Psoas muscle (tissue), 7 donors: ENCODE measurements at regions not wholly inside any gene's neighbourhood (a gene's known extent, or its start where the extent isn't known, plus 50 kb on each side); places are given as distances from the start of the nearest gene placed in this dataset.

Experiments used
- ATAC-seq, 4 donors: fragments of 200-7000 bp; cut with Tn5 transposase; one replicate each; pipeline ENCODE4 v1.9.1; 2020; ENCODE audit warnings: moderate library complexity in 3 of 4, mild to moderate bottlenecking in 2 of 4
- DNase-seq, 2 donors: peaks; one replicate each; pipeline ENCODE4 v3.0.0-alpha.2; 2020
- H3K27ac ChIP-seq: fragments of 200-600 bp; one replicate; pipeline ENCODE4 v1.8.0; 2022
- H3K27me3 ChIP-seq, 3 donors: fragments of 200-600 bp in 1 of 3; one replicate each; pipeline versions ENCODE4 v1.6.1 to v1.8.0; 2013 to 2022; ENCODE audit warnings: low read length in 2 of 3, mild to moderate bottlenecking in 2 of 3, moderate library complexity in 1 of 3; ENCODE audit not compliant: insufficient read depth in 3 of 3
- H3K36me3 ChIP-seq, 2 donors: fragments of 200-600 bp in 1 of 2; one replicate each; pipeline versions ENCODE4 v1.6.1 to v1.8.0; 2013 to 2022; ENCODE audit warnings: low read depth in 1 of 2, mild to moderate bottlenecking in 1 of 2, moderate library complexity in 1 of 2; ENCODE audit not compliant: insufficient read depth in 1 of 2
- H3K4me1 ChIP-seq: fragments of 200-600 bp; one replicate; pipeline ENCODE4 v1.8.0; 2022
- H3K4me3 ChIP-seq: fragments of 200-600 bp; one replicate; pipeline ENCODE4 v1.8.0; 2022; ENCODE audit warnings: mild to moderate bottlenecking
- H3K9me3 ChIP-seq: fragments of 200-600 bp; one replicate; pipeline ENCODE4 v1.8.0; 2022
- CTCF ChIP-seq: fragments of 200-600 bp; IDR thresholded peaks from one replicate; pipeline ENCODE4 v1.8.0; 2022; ENCODE audit warnings: antibody characterized with exemption
- whole genome bisulfite sequencing, 3 donors: extraction: QIAGEN DNeasy Blood & Tissue Kit; methylation state at CpG; one replicate each; pipeline versions ENCODE4 v1.1.6 to v1.1.7; 2013; 5-methylcytosine and 5-hydroxymethylcytosine counted together
- intact Hi-C, 2 donors: fragments of 100-400 bp; cut with DNase I; formaldehyde crosslinking; loops; one replicate each; pipeline versions ENCODE4 v1.11.0 to v1.14.2; 2022
- donor health status: healthy with polysubstance abuse.
- donor health status: DM: no; HTN: no; CAD: no; lungs with moderate emphysema.
- donor health status: Bipolar disorder and iron deficiency.
- donor health status: healthy.
- donor health status: DM: yes; HTN: yes; CAD: no.
- donor health status: DM: no; HTN: no; CAD: no.
- donor health status: DM: yes; HTN: yes; CAD: no.

GRCh38 chr10:75326306-75326705 is 75.3 kb downstream of the ZNF503 start:
- intact Hi-C loops = no loop called here
- H3K4me1 ChIP-seq = no peaks in the 10 kb centered on the region
- H3K4me3 ChIP-seq = no peak overlapping the region
- no peaks in the 10 kb centered on the region for H3K27me3 ChIP-seq
- no peak overlapping the region for H3K27ac ChIP-seq
- H3K36me3 ChIP-seq = no peaks in the 10 kb centered on the region
- no peak for DNase-seq
- TF ChIP-seq CTCF = no peak
- no peak for ATAC-seq
- no peaks in the 10 kb centered on the region for H3K9me3 ChIP-seq

- TF ChIP-seq CTCF = no peak
- H3K36me3 ChIP-seq = no peaks in the 10 kb centered on the region
- H3K4me3 ChIP-seq = no peak overlapping the region
- no peaks in the 10 kb centered on the region for H3K27me3 ChIP-seq
- no peak overlapping the region for H3K27ac ChIP-seq
- ATAC-seq (no peak), DNase-seq (no peak)
- intact Hi-C loops = no loop called here
- H3K4me1 ChIP-seq = no peaks in the 10 kb centered on the region
- H3K9me3 ChIP-seq = peaks cover 13% of the 10 kb centered on the region
Observed at GRCh38 chr10:75319274-75319673, 82.3 kb downstream of the ZNF503 start.

- WGBS, 3 donors = 84 to 93% (median 86%) methylated on average over 1 of the region's 1 CpG
- intact Hi-C loops = no loop called here
Observed at GRCh38 chr10:75314570-75314969, 78.8 kb upstream of the COMTD1 start.

GRCh38 chr10:75312440-75312839 is 76.7 kb upstream of the COMTD1 start:
- no peaks in the 10 kb centered on the region for H3K27me3 ChIP-seq
- no peaks in the 10 kb centered on the region for H3K36me3 ChIP-seq
- intact Hi-C loops = no loop called here
- DNase-seq (no peak), ATAC-seq (no peak)
- no peak overlapping the region for H3K4me3 ChIP-seq
- H3K4me1 ChIP-seq = no peaks in the 10 kb centered on the region
- no peak for TF ChIP-seq CTCF
- H3K27ac ChIP-seq = no peak overlapping the region
- H3K9me3 ChIP-seq = peaks cover 16% of the 10 kb centered on the region

More at GRCh38 chr10:75314570-75314969, 78.8 kb upstream of the COMTD1 start:
- Histone ChIP-seq H3K36me3 (no peaks in the 10 kb centered on the region), H3K9me3 (peaks cover 16% of the 10 kb centered on the region), H3K4me1 (no peaks in the 10 kb centered on the region), H3K4me3 (no peak overlapping the region), H3K27ac (no peak overlapping the region), H3K27me3 (no peaks in the 10 kb centered on the region)
- ATAC-seq (no peak), DNase-seq (no peak)
- no peak for TF ChIP-seq CTCF

GRCh38 chr10:75305675-75306074 is 69.9 kb upstream of the COMTD1 start:
- DNase-seq = no peak
- intact Hi-C loops = no loop called here
- Histone ChIP-seq H3K9me3 (no peaks in the 10 kb centered on the region), H3K36me3 (no peaks in the 10 kb centered on the region), H3K27me3 (no peaks in the 10 kb centered on the region), H3K4me3 (no peak overlapping the region), H3K4me1 (no peaks in the 10 kb centered on the region), H3K27ac (no peak overlapping the region)
- no peak for ATAC-seq
- no peak for TF ChIP-seq CTCF
